IMR-90 (cell line): ENCODE measurements at regions not wholly inside any gene's neighbourhood (a gene's known extent, or its start where the extent isn't known, plus 50 kb on each side); places are given as distances from the start of the nearest gene placed in this dataset.

ENCODE experiments used
- CEBPB ChIP-seq: IDR thresholded peaks from 2 replicates; pipeline ENCODE4 v1.6.1; 2012; ENCODE audit warnings: low read depth, low read length, improper control_type of control experiment
- CTCF ChIP-seq: conservative IDR thresholded peaks from 2 replicates; pipeline ENCODE4 v1.5.1; 2012; ENCODE audit warnings: mild to moderate bottlenecking, low read depth, low read length, improper control_type of control experiment
- FOS ChIP-seq: fragments of 150-350 bp; IDR thresholded peaks from 2 replicates; pipeline ENCODE4 v1.6.1; 2016; ENCODE audit warnings: low read depth, low read length
- MAFK ChIP-seq: IDR thresholded peaks from 2 replicates; pipeline ENCODE4 v1.6.1; 2012; ENCODE audit warnings: low read depth, low read length, improper control_type of control experiment
- MXI1 ChIP-seq: IDR thresholded peaks from 2 replicates; pipeline ENCODE4 v1.6.1; 2012; ENCODE audit warnings: low read depth, mild to moderate bottlenecking, low read length, moderate library complexity, borderline replicate concordance
- NFE2L2 ChIP-seq: fragments of 150-350 bp; IDR thresholded peaks from 2 replicates; pipeline ENCODE4 v1.6.1; 2016; ENCODE audit warnings: low read depth, mild to moderate bottlenecking, low read length
- POLR2A ChIP-seq: IDR thresholded peaks from 2 replicates; pipeline ENCODE4 v1.6.1; 2012; ENCODE audit warnings: mild to moderate bottlenecking, low read depth, low read length
- RAD21 ChIP-seq: IDR thresholded peaks from 2 replicates; pipeline ENCODE4 v1.6.1; 2012; ENCODE audit warnings: low read length, improper control_type of control experiment
- SMC3 ChIP-seq: fragments of 150-350 bp; IDR thresholded peaks from 2 replicates; pipeline ENCODE4 v1.6.1; 2016; ENCODE audit warnings: low read depth, mild to moderate bottlenecking, antibody characterized with exemption, low read length, moderate library complexity

- no peak for TF ChIP-seq CTCF
- no peak for TF ChIP-seq SMC3
- no peak for TF ChIP-seq FOS
- TF ChIP-seq NFE2L2: no peak
- TF ChIP-seq MAFK: no peak
- TF ChIP-seq CEBPB: no peak
- TF ChIP-seq POLR2A: no peak
- TF ChIP-seq RAD21: no peak
- TF ChIP-seq MXI1: no peak
These were observed 407.6 kb downstream of the COL12A1 start for GRCh38 chr6:74798302-74798701.
